Spleen (tissue), 11 donors: ENCODE measurements at regions not wholly inside any gene's neighbourhood (a gene's known extent, or its start where the extent isn't known, plus 50 kb on each side); places are given as distances from the start of the nearest gene placed in this dataset.

Source experiments
- DNase-seq: peaks from one replicate; pipeline ENCODE4 v3.0.0-alpha.2; 2020
- H3K27ac ChIP-seq, 8 donors: fragments of 200-600 bp; sonication (generic) in 7 of 8; 1 replicate in 4 of 8; 2 replicates in 4 of 8; pipeline versions ENCODE4 v1.5.0 to v1.8.0; 2016 to 2021; ENCODE audit warnings: inconsistent platforms in 4 of 8, mild to moderate bottlenecking in 4 of 8, moderate library complexity in 1 of 8
- H3K27me3 ChIP-seq, 7 donors: fragments of 200-600 bp; sonication (generic) in 6 of 7; replicated peaks in 1 of 7; 1 replicate in 4 of 7; 2 replicates in 3 of 7; pipeline versions ENCODE4 v1.5.0 to v1.8.0; 2016 to 2021; ENCODE audit warnings: inconsistent platforms in 3 of 7, mild to moderate bottlenecking in 1 of 7
- H3K36me3 ChIP-seq, 6 donors: fragments of 200-600 bp; sonication (generic) in 5 of 6; 1 replicate in 4 of 6; 2 replicates in 2 of 6; pipeline versions ENCODE4 v1.5.0 to v1.8.0; 2016 to 2021; ENCODE audit warnings: inconsistent platforms in 2 of 6
- H3K4me1 ChIP-seq, 6 donors: fragments of 200-600 bp; sonication (generic) in 5 of 6; 1 replicate in 3 of 6; 2 replicates in 3 of 6; pipeline versions ENCODE4 v1.5.0 to v1.8.0; 2016 to 2021; ENCODE audit warnings: inconsistent platforms in 3 of 6
- H3K4me3 ChIP-seq, 8 donors: fragments of 200-600 bp; sonication (generic) in 7 of 8; 1 replicate in 4 of 8; 2 replicates in 4 of 8; pipeline versions ENCODE4 v1.5.0 to v1.8.0; 2016 to 2021; ENCODE audit warnings: inconsistent platforms in 4 of 8, mild to moderate bottlenecking in 4 of 8, moderate library complexity in 2 of 8
- H3K9me3 ChIP-seq, 8 donors: fragments of 200-600 bp; sonication (generic) in 7 of 8; 1 replicate in 4 of 8; 2 replicates in 4 of 8; pipeline versions ENCODE4 v1.5.0 to v1.8.0; 2016 to 2021; ENCODE audit warnings: inconsistent platforms in 4 of 8
- POLR2A ChIP-seq, 3 donors: fragments of 450-650 bp; IDR thresholded peaks; one replicate each; pipeline ENCODE4 v1.5.1; 2017; ENCODE audit warnings: antibody characterized with exemption in 3 of 3, mild to moderate bottlenecking in 1 of 3
- POLR2AphosphoS5 ChIP-seq, 3 donors: sonication (generic); formaldehyde crosslinking; IDR thresholded peaks; one replicate each; pipeline ENCODE4 v1.5.1; 2017; ENCODE audit warnings: antibody characterized with exemption in 3 of 3
- WGBS, 5 donors: extraction: QIAGEN DNeasy Blood & Tissue Kit in 3 of 5; methylation state at CpG; one replicate each; pipeline versions ENCODE4 v1.1.5 to v1.1.7; 2013 to 2018; 5-methylcytosine and 5-hydroxymethylcytosine counted together
- intact Hi-C: fragments of 100-400 bp; cut with DNase I; formaldehyde crosslinking; loops from one replicate; pipeline ENCODE4 v1.15.0; 2023; ENCODE audit warnings: low total_unique reads
- TF ChIP-seq, protein P1 (sequence below), 11 experiments: fragments of 200-600 bp in 7 of 11; fragments of 450-650 bp in 4 of 11; sonication (generic) in 4 of 11; IDR thresholded peaks in 8 of 11; conservative IDR thresholded peaks in 3 of 11; 1 replicate in 7 of 11; 2 replicates in 4 of 11; pipeline versions ENCODE4 v1.4.0 to v1.8.0; 2016 to 2021; ENCODE audit warnings: antibody characterized with exemption in 11 of 11, inconsistent platforms in 4 of 11, mild to moderate bottlenecking in 1 of 11
- donor health status: healthy with polysubstance abuse.
- donor health status: DM: no; HTN: no; CAD: no; lungs with moderate emphysema.
- donor health status: DM: no; HTN: no; CAD: no.
- donor health status: Bipolar disorder and iron deficiency.
- donor health status: healthy.
- donor health status: DM: no; HTN: no; CAD: no.
- donor health status: DM: yes; HTN: yes; CAD: no.

DNA sequence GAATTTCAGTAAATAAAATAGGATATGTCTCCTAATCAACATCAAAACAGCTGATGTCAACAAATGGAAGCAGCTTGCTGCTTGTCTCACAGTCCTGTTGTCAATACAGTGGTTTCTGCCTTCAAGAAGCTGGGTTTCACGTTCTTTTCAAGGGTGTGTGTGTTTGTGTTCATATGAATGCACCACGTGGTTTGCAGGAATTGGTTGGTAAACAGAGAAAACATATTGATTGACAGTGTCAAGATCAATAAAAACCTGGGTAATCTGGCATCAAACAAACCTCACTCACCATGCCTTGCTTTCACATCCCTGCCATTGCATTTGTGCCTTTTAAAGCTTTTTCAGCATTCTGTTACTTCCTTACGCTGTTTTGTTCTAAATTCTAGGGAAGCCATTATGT is 585.7 kb upstream of the CA10 start:
- Histone ChIP-seq H3K4me3 (no peak overlapping the region), H3K27me3 (no peaks in the 10 kb centered on the region), H3K4me1 (no peaks in the 10 kb centered on the region), H3K36me3 (no peaks in the 10 kb centered on the region), H3K27ac (no peak overlapping the region), H3K9me3 (no peaks in the 10 kb centered on the region)
- DNase-seq = no peak
- TF ChIP-seq, protein P1, sequence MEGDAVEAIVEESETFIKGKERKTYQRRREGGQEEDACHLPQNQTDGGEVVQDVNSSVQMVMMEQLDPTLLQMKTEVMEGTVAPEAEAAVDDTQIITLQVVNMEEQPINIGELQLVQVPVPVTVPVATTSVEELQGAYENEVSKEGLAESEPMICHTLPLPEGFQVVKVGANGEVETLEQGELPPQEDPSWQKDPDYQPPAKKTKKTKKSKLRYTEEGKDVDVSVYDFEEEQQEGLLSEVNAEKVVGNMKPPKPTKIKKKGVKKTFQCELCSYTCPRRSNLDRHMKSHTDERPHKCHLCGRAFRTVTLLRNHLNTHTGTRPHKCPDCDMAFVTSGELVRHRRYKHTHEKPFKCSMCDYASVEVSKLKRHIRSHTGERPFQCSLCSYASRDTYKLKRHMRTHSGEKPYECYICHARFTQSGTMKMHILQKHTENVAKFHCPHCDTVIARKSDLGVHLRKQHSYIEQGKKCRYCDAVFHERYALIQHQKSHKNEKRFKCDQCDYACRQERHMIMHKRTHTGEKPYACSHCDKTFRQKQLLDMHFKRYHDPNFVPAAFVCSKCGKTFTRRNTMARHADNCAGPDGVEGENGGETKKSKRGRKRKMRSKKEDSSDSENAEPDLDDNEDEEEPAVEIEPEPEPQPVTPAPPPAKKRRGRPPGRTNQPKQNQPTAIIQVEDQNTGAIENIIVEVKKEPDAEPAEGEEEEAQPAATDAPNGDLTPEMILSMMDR (IDR thresholded peaks at IDR 0.05 in 8 of 11, conservative IDR thresholded peaks at IDR 0.05 in 3 of 11) = no peak
- TF ChIP-seq POLR2A (IDR thresholded peaks at IDR 0.05) (no peak), POLR2AphosphoS5 (IDR thresholded peaks at IDR 0.05) (no peak)
- intact Hi-C loops = no loop called here
- WGBS, 5 donors = 36 to 52% (median 45%) methylated on average over 3 of the region's 3 CpGs

DNA sequence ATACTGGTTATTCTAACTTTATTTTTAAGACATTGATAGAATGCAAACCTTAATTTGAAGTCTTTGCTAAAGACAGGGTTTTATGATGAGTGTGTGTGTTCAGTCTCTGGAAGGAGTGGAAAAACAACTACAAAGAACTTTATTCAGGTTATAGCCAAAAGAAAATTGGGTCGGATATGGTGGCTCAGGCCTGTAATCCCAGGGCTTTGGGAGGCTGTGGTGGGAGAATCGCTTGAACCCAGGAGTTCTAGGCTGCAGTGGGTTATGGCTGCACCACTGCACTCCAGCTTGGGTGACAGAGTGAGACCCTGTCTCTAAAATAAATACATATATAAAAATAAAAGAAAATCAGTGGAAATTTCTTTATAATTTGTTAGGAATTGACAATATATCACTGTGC is 581.5 kb upstream of the CA10 start:
- no peaks in the 10 kb centered on the region for H3K36me3 ChIP-seq
- TF ChIP-seq, protein P1 (IDR thresholded peaks at IDR 0.05 in 8 of 11, conservative IDR thresholded peaks at IDR 0.05 in 3 of 11) = no peak
- TF ChIP-seq POLR2A (IDR thresholded peaks at IDR 0.05) (no peak), POLR2AphosphoS5 (IDR thresholded peaks at IDR 0.05) (no peak)
- H3K27ac ChIP-seq = no peak overlapping the region
- WGBS, 5 donors = 75 to 94% (median 81%) methylated on average over 2 of the region's 2 CpGs
- no peaks in the 10 kb centered on the region for H3K27me3 ChIP-seq
- no peak for DNase-seq
- no peak overlapping the region for H3K4me3 ChIP-seq
- H3K9me3 ChIP-seq = no peaks in the 10 kb centered on the region
- H3K4me1 ChIP-seq = no peaks in the 10 kb centered on the region
- intact Hi-C loops = no loop called here

DNA sequence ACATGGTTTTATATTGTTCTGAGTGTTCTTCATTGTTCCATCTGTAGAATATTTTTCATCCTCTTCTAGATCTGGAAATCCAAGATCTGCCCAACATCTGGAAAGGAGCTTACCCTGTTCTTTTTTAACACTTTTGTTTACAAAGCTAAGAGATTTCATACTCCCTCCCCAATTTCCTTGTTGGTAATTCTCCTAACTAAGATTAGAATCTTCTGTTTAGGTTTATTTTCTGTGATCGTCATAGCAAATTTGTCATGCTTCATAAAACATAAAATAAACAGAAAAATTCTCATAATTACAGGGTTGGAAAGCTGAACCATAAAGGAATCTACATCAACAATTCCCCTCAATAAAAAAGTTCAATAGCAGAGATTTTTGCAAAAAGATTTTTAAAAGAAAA is 580.3 kb upstream of the CA10 start:
- no peaks in the 10 kb centered on the region for H3K9me3 ChIP-seq
- TF ChIP-seq POLR2A (IDR thresholded peaks at IDR 0.05) (no peak), POLR2AphosphoS5 (IDR thresholded peaks at IDR 0.05) (no peak)
- TF ChIP-seq, protein P1 (IDR thresholded peaks at IDR 0.05 in 8 of 11, conservative IDR thresholded peaks at IDR 0.05 in 3 of 11) = no peak
- WGBS, 5 donors = 68 to 80% (median 75%) methylated on average over 1 of the region's 1 CpG

DNA sequence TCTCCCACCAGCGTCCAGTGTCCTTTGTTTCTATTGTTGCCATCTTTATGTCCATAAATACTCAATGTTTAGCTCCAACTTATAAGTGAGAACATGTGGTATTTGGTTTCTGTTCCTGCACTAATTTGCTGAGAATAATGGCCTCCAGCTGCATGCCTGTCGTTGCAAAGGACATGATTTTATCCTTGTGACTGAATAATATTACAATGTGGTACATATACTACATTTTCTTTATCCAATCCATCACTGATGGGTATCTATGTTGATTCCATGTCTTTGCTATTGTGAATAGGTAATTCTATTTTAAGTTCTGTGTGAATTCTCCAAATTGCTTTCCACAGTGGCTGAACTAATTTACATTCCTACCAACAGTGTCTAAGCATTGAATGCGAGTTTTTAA is 578.6 kb upstream of the CA10 start:
- no peak for DNase-seq
- no peak for TF ChIP-seq POLR2AphosphoS5 (IDR thresholded peaks at IDR 0.05)
- H3K4me1 ChIP-seq = no peaks in the 10 kb centered on the region
- WGBS, 5 donors = 61 to 76% (median 73%) methylated on average over 3 of the region's 3 CpGs
- no peaks in the 10 kb centered on the region for H3K27me3 ChIP-seq
- intact Hi-C loops = no loop called here
- H3K9me3 ChIP-seq = no peaks in the 10 kb centered on the region
- H3K36me3 ChIP-seq = no peaks in the 10 kb centered on the region
- no peak overlapping the region for H3K4me3 ChIP-seq
- no peak overlapping the region for H3K27ac ChIP-seq

More for the DNA sequence above, 580.3 kb upstream of the CA10 start:
- Histone ChIP-seq H3K27me3 (no peaks in the 10 kb centered on the region), H3K27ac (no peak overlapping the region), H3K4me1 (no peaks in the 10 kb centered on the region), H3K36me3 (no peaks in the 10 kb centered on the region), H3K4me3 (no peak overlapping the region)
- DNase-seq = no peak
- intact Hi-C loops = no loop called here

DNA sequence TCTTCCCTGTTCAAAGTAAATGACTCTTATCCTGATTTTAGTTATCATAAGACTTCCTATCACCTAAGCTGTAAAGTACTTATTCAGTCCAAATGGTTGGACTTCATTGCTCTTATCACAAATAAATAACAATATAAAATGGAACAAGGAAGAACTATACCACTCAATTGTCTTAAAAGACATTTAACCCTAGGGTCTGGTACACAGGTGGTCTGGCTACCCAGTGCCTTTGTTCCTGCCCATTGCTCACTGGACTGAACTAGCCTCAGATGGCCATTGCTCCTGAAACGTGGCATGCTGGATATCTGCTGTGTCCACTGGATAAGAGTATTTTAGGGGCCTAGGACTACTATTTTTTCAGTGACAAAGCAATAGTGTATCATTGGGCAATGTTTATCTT is 574.3 kb upstream of the CA10 start:
- Histone ChIP-seq H3K4me1 (no peaks in the 10 kb centered on the region), H3K27me3 (no peaks in the 10 kb centered on the region), H3K27ac (no peak overlapping the region), H3K9me3 (no peaks in the 10 kb centered on the region), H3K36me3 (no peaks in the 10 kb centered on the region), H3K4me3 (no peak overlapping the region)
- 46 to 56% (median 50%) methylated on average over 1 of the region's 1 CpG for WGBS, 5 donors
- intact Hi-C loops = no loop called here
- TF ChIP-seq POLR2A (IDR thresholded peaks at IDR 0.05) (no peak), POLR2AphosphoS5 (IDR thresholded peaks at IDR 0.05) (no peak)
- TF ChIP-seq, protein P1 (IDR thresholded peaks at IDR 0.05 in 8 of 11, conservative IDR thresholded peaks at IDR 0.05 in 3 of 11) = no peak
- no peak for DNase-seq
